ENCODE measurements at regions not wholly inside any gene's neighbourhood (a gene's known extent, or its start where the extent isn't known, plus 50 kb on each side); places are given as distances from the start of the nearest gene placed in this dataset.

DNA sequence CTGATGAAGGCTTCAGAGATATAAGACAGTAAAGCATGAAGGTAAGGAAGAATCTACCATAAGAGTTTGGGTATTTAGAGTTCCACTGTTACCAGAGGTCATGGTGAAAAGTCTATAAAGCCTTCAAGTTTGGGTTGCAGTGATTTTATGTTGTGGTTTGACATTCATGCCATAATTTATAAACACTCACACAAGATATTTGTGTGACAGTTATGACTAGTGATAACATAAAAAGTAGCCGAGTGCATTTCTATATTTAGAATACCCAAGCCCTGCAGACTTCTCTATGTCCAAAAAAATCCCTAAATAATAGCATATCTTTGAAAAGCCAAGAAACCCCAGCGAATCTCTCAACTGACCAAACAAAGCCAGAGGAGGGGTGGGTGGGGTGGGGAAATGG, 229.9 kb downstream of the CXCL12 start:
- DNase-seq (ENCODE audit: low spot score): no peak
- TF ChIP-seq, protein P1, sequence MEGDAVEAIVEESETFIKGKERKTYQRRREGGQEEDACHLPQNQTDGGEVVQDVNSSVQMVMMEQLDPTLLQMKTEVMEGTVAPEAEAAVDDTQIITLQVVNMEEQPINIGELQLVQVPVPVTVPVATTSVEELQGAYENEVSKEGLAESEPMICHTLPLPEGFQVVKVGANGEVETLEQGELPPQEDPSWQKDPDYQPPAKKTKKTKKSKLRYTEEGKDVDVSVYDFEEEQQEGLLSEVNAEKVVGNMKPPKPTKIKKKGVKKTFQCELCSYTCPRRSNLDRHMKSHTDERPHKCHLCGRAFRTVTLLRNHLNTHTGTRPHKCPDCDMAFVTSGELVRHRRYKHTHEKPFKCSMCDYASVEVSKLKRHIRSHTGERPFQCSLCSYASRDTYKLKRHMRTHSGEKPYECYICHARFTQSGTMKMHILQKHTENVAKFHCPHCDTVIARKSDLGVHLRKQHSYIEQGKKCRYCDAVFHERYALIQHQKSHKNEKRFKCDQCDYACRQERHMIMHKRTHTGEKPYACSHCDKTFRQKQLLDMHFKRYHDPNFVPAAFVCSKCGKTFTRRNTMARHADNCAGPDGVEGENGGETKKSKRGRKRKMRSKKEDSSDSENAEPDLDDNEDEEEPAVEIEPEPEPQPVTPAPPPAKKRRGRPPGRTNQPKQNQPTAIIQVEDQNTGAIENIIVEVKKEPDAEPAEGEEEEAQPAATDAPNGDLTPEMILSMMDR (IDR thresholded peaks at IDR 0.05; ENCODE audit: poor library complexity, severe bottlenecking): no peak

DNA sequence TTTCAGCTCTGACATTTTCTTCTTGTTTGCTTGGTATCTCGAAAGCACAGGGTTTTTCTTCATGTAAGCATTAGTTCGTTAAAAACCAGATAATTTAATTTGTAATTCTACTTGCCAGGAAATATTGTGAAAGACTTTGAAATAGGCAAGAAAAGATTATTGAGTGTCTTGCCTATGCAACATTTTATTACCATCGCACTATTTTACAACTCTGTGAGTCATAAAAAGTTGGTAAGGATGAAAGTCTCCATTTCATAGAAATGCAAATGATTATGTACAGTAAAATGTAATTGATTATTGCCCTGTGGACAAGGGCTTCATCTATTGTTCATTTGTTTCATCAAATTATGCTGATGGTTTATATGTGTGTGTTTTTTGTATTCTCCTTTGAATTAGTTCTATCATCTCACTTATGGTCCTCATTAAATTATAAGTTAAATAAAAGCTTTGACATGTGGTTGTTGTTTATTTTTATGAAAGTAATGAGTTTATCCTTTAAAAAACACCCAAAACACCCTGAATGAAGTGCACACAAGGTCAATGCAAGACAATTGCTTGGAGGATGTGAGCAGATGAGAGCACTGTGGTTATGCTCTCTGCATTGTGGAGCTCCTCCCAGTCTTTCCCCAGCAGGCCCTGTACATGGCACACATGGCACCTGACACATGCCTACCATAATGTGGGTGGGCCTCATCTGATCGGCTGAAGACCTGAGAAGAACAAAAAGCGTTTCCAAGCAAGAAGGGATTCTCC, 230.8 kb downstream of the CXCL12 start:
- no peaks in the 10 kb centered on the region for H3K36me3 ChIP-seq (ENCODE audit: low read depth)
- H3K27me3 ChIP-seq (ENCODE audit: insufficient read depth, poor library complexity, severe bottlenecking): no peaks in the 10 kb centered on the region
- TF ChIP-seq, protein P1 (IDR thresholded peaks at IDR 0.05; ENCODE audit: poor library complexity, severe bottlenecking): no peak
- H3K4me3 ChIP-seq (ENCODE audit: severe bottlenecking): no peak overlapping the region
- H3K4me1 ChIP-seq (ENCODE audit: insufficient read depth, poor library complexity, severe bottlenecking): no peaks in the 10 kb centered on the region
- peaks cover 3% of the 10 kb centered on the region for H3K9me3 ChIP-seq (ENCODE audit: severe bottlenecking)
- no peak overlapping the region for H3K27ac ChIP-seq (ENCODE audit: poor library complexity, severe bottlenecking)
- no peak for ATAC-seq (ENCODE audit: low read depth)
- DNase-seq (ENCODE audit: low spot score): no peak

More for the DNA sequence above, 229.9 kb downstream of the CXCL12 start:
- Histone ChIP-seq H3K9me3 (ENCODE audit: severe bottlenecking) (peaks cover 3% of the 10 kb centered on the region), H3K36me3 (ENCODE audit: low read depth) (no peaks in the 10 kb centered on the region), H3K27ac (ENCODE audit: poor library complexity, severe bottlenecking) (no peak overlapping the region), H3K4me3 (ENCODE audit: severe bottlenecking) (no peak overlapping the region), H3K27me3 (ENCODE audit: insufficient read depth, poor library complexity, severe bottlenecking) (no peaks in the 10 kb centered on the region), H3K4me1 (ENCODE audit: insufficient read depth, poor library complexity, severe bottlenecking) (no peaks in the 10 kb centered on the region)
- no peak for ATAC-seq (ENCODE audit: low read depth)

DNA sequence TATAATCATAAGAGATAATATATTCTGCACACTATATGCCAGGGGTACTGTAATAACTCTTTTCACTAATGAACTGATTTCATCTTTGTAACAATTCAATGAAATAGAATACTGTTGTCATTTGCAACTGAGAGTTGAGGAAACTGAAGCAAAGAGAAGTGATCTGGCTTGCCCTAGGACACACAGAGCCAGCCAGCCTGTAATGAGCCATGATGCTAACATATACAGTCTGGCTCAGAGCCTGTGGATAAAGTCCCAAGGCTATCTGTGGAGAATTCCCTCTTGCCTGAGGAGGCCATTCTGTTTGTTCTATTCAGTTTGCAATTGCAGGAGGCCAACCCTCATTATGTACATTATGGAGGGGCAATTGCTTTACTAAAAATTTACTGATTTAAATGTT, 241.3 kb downstream of the CXCL12 start:
- TF ChIP-seq, protein P1 (IDR thresholded peaks at IDR 0.05; ENCODE audit: poor library complexity, severe bottlenecking): no peak
- no peaks in the 10 kb centered on the region for H3K9me3 ChIP-seq (ENCODE audit: severe bottlenecking)
- DNase-seq (ENCODE audit: low spot score) (no peak), ATAC-seq (ENCODE audit: low read depth) (no peak)
- H3K4me3 ChIP-seq (ENCODE audit: severe bottlenecking): no peak overlapping the region
- H3K27me3 ChIP-seq (ENCODE audit: insufficient read depth, poor library complexity, severe bottlenecking): no peaks in the 10 kb centered on the region
- no peaks in the 10 kb centered on the region for H3K36me3 ChIP-seq (ENCODE audit: low read depth)
- no peaks in the 10 kb centered on the region for H3K4me1 ChIP-seq (ENCODE audit: insufficient read depth, poor library complexity, severe bottlenecking)
- H3K27ac ChIP-seq (ENCODE audit: poor library complexity, severe bottlenecking): no peak overlapping the region

DNA sequence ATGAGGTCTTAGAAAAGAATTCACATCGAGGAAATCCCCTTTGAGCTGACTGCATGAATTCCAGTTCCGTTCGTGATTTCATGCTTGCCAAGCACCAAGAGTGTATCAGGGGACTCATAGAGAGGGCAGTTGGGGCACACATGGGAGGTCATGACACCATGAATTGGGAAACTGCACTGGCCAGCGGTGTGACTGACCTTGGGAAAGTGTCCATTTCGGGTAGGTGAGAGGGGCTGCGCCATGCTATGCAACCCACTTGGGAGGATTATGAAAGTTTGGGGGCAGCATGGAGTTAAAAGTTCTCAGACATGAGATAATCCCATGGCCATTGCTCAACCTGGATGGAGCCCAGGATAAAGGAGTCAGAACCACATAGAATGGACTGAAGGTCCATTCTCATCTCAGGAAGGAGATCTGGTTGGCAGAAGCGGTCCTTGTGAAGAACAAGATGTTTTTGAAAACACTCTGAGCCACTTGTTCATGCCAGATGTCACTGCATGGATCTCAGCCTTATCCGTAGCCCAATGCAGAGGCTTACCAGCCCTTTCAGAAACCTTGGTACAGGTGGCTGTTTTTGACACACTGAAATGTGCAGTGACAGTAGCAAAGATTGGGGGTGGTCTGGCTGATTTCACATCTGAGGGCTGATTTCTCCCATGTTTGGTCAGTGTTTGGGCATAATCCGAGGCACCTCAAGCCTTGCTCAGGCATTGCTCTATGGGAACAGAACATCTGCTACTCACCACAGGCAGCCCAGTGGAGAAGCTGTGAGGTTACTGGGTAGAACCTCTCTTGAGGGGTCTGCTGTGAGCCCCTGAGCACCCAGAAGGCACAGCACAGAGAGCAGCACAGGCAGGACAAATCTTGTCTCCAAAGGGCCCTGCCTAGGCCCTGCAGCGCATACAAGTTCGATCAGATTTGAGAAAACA, 252.3 kb downstream of the CXCL12 start:
- ATAC-seq (ENCODE audit: low read depth): no peak
- H3K4me3 ChIP-seq (ENCODE audit: severe bottlenecking): no peak overlapping the region
- no peaks in the 10 kb centered on the region for H3K4me1 ChIP-seq (ENCODE audit: insufficient read depth, poor library complexity, severe bottlenecking)
- H3K36me3 ChIP-seq (ENCODE audit: low read depth): no peaks in the 10 kb centered on the region
- no peak overlapping the region for H3K27ac ChIP-seq (ENCODE audit: poor library complexity, severe bottlenecking)
- TF ChIP-seq, protein P1 (IDR thresholded peaks at IDR 0.05; ENCODE audit: poor library complexity, severe bottlenecking): no peak
- DNase-seq (ENCODE audit: low spot score): no peak
- H3K27me3 ChIP-seq (ENCODE audit: insufficient read depth, poor library complexity, severe bottlenecking): no peaks in the 10 kb centered on the region
- H3K9me3 ChIP-seq (ENCODE audit: severe bottlenecking): no peaks in the 10 kb centered on the region

Measured in RWPE2 (cell line).